GM23338 (cell line): ENCODE measurements at regions not wholly inside any gene's neighbourhood (a gene's known extent, or its start where the extent isn't known, plus 50 kb on each side); places are given as distances from the start of the nearest gene placed in this dataset.

Experiments used
- ATAC-seq: fragments of 200-7000 bp; cut with Tn5 transposase; 3 replicates; pipeline ENCODE4 v1.9.1; 2020
- DNase-seq: peaks from one replicate; pipeline ENCODE4 v3.0.0-alpha.2; 2015; ENCODE audit warnings: low spot score
- H2AFZ ChIP-seq: fragments of 200-600 bp; sonication (generic); 2 replicates; pipeline ENCODE4 v1.8.0; 2016; ENCODE audit warnings: antibody characterized with exemption, mild to moderate bottlenecking, moderate library complexity
- H3F3A ChIP-seq: fragments of 200-600 bp; sonication (generic); replicated peaks from 2 replicates; pipeline ENCODE4 v1.8.0; 2017; ENCODE audit warnings: antibody characterized with exemption, mixed run types, low read depth
- H3K27ac ChIP-seq: fragments of 200-600 bp; sonication (generic); 2 replicates; pipeline ENCODE4 v1.6.1; 2016; ENCODE audit warnings: low read depth
- H3K27me3 ChIP-seq: fragments of 200-600 bp; sonication (generic); 2 replicates; pipeline ENCODE4 v1.8.0; 2016; ENCODE audit warnings: mild to moderate bottlenecking, mixed run types, moderate library complexity; ENCODE audit not compliant: insufficient read depth
- H3K36me3 ChIP-seq: fragments of 200-600 bp; sonication (generic); 2 replicates; pipeline ENCODE4 v1.8.0; 2016; ENCODE audit warnings: mild to moderate bottlenecking; ENCODE audit not compliant: insufficient read depth
- H3K4me1 ChIP-seq: fragments of 200-600 bp; sonication (generic); 2 replicates; pipeline ENCODE4 v1.8.0; 2016; ENCODE audit warnings: mild to moderate bottlenecking, moderate library complexity; ENCODE audit not compliant: insufficient read depth
- H3K4me2 ChIP-seq: fragments of 200-600 bp; sonication (generic); 2 replicates; pipeline ENCODE4 v1.7.1; 2017; ENCODE audit warnings: mixed run types
- H3K4me3 ChIP-seq: fragments of 200-600 bp; sonication (generic); 2 replicates; pipeline ENCODE4 v1.6.1; 2016; ENCODE audit warnings: mixed run types
- H3K79me2 ChIP-seq: fragments of 200-600 bp; sonication (generic); replicated peaks from 2 replicates; pipeline ENCODE4 v1.8.0; 2017; ENCODE audit warnings: mild to moderate bottlenecking; ENCODE audit not compliant: insufficient read depth
- H3K9me2 ChIP-seq: fragments of 200-600 bp; sonication (generic); 2 replicates; pipeline ENCODE4 v1.8.0; 2017; ENCODE audit not compliant: insufficient read depth
- H4K20me1 ChIP-seq: fragments of 200-600 bp; sonication (generic); replicated peaks from 2 replicates; pipeline ENCODE4 v1.8.0; 2017; ENCODE audit warnings: mild to moderate bottlenecking; ENCODE audit not compliant: insufficient read depth
- H3K27ac Mint-ChIP-seq: 2 replicates; pipeline ENCODE4 v1.8.0; 2020; ENCODE audit warnings: inconsistent platforms, mild to moderate bottlenecking, moderate library complexity, mixed read lengths
- H3K27me3 Mint-ChIP-seq: 3 replicates; pipeline ENCODE4 v1.8.0; 2022; ENCODE audit warnings: low read depth, mild to moderate bottlenecking, moderate library complexity, mixed read lengths, inconsistent platforms; ENCODE audit not compliant: insufficient read depth, poor library complexity
- H3K36me3 Mint-ChIP-seq: 3 replicates; pipeline ENCODE4 v1.8.0; 2021; ENCODE audit warnings: low read depth, mild to moderate bottlenecking, inconsistent platforms, moderate library complexity, mixed read lengths
- H3K4me1 Mint-ChIP-seq: 3 replicates; pipeline ENCODE4 v1.8.0; 2020; ENCODE audit warnings: mild to moderate bottlenecking, inconsistent platforms, mixed read lengths
- H3K4me3 Mint-ChIP-seq: 3 replicates; pipeline ENCODE4 v1.8.0; 2021; ENCODE audit warnings: moderate library complexity, mild to moderate bottlenecking, inconsistent platforms, mixed read lengths
- H3K9me3 Mint-ChIP-seq: 3 replicates; pipeline ENCODE4 v1.8.0; 2020; ENCODE audit warnings: moderate library complexity, mild to moderate bottlenecking, inconsistent platforms, mixed read lengths
- EZH2 ChIP-seq: fragments of 200-600 bp; sonication (generic); IDR thresholded peaks from one replicate; pipeline ENCODE4 v1.8.0; 2017; ENCODE audit warnings: antibody characterized with exemption, mild to moderate bottlenecking, low read depth; ENCODE audit not compliant: unreplicated experiment
- NANOG ChIP-seq: IDR thresholded peaks from 2 replicates; pipeline ENCODE4 v1.6.1; 2016; ENCODE audit warnings: antibody characterized with exemption, borderline replicate concordance
- REST ChIP-seq: IDR thresholded peaks from one replicate; pipeline ENCODE4 v1.6.1; 2018; ENCODE audit warnings: antibody characterized with exemption; ENCODE audit not compliant: unreplicated experiment
- STAT1 ChIP-seq: IDR thresholded peaks from one replicate; pipeline ENCODE4 v1.6.1; 2016; ENCODE audit warnings: antibody characterized with exemption; ENCODE audit not compliant: unreplicated experiment
- ZNF114 ChIP-seq: fragments of 250-450 bp; sonication (Bioruptor Pico); IDR thresholded peaks from 2 replicates; pipeline ENCODE4 v1.5.0; 2020; ENCODE audit warnings: mild to moderate bottlenecking, moderate library complexity
- ZNF331 ChIP-seq: fragments of 250-450 bp; sonication (Bioruptor Pico); IDR thresholded peaks from 2 replicates; pipeline ENCODE4 v1.5.0; 2020; ENCODE audit warnings: low read depth, mild to moderate bottlenecking, moderate library complexity
- TF ChIP-seq, protein P1 (sequence below): fragments of 250-450 bp; sonication (Bioruptor Pico); IDR thresholded peaks from 2 replicates; pipeline ENCODE4 v1.5.0; 2020; ENCODE audit warnings: mild to moderate bottlenecking, moderate library complexity

GRCh38 chr4:189046642-189047041 is 894.0 kb upstream of the FRG1 start:
- H3K4me1 Mint-ChIP-seq = peaks cover 53% of the 10 kb centered on the region
- no peaks in the 10 kb centered on the region for H3K27me3 Mint-ChIP-seq
- ATAC-seq = peak; percentile 96
- H3F3A ChIP-seq = no peaks in the 10 kb centered on the region
- H3K4me3 Mint-ChIP-seq = 0 out of 3 replicates have a peak overlapping the region, but pooled peaks have one; percentile 14
- peaks cover 40% of the 10 kb centered on the region for H3K4me1 ChIP-seq
- H3K4me2 ChIP-seq = 0 out of 2 replicates have a peak overlapping the region, but pooled peaks have one; percentile 0
- H3K36me3 ChIP-seq = no peaks in the 10 kb centered on the region
- peak overlapping the region; percentile 88 for H3K27ac ChIP-seq
- H2AFZ ChIP-seq = no peak overlapping the region
- H3K27me3 ChIP-seq = no peaks in the 10 kb centered on the region
- no peaks in the 10 kb centered on the region for H3K36me3 Mint-ChIP-seq
- H3K4me3 ChIP-seq = no peak overlapping the region
- no peak for TF ChIP-seq ZNF114 (CRISPR knock-in tag)
- peak; percentile 94 for TF ChIP-seq NANOG
- TF ChIP-seq, protein P1, sequence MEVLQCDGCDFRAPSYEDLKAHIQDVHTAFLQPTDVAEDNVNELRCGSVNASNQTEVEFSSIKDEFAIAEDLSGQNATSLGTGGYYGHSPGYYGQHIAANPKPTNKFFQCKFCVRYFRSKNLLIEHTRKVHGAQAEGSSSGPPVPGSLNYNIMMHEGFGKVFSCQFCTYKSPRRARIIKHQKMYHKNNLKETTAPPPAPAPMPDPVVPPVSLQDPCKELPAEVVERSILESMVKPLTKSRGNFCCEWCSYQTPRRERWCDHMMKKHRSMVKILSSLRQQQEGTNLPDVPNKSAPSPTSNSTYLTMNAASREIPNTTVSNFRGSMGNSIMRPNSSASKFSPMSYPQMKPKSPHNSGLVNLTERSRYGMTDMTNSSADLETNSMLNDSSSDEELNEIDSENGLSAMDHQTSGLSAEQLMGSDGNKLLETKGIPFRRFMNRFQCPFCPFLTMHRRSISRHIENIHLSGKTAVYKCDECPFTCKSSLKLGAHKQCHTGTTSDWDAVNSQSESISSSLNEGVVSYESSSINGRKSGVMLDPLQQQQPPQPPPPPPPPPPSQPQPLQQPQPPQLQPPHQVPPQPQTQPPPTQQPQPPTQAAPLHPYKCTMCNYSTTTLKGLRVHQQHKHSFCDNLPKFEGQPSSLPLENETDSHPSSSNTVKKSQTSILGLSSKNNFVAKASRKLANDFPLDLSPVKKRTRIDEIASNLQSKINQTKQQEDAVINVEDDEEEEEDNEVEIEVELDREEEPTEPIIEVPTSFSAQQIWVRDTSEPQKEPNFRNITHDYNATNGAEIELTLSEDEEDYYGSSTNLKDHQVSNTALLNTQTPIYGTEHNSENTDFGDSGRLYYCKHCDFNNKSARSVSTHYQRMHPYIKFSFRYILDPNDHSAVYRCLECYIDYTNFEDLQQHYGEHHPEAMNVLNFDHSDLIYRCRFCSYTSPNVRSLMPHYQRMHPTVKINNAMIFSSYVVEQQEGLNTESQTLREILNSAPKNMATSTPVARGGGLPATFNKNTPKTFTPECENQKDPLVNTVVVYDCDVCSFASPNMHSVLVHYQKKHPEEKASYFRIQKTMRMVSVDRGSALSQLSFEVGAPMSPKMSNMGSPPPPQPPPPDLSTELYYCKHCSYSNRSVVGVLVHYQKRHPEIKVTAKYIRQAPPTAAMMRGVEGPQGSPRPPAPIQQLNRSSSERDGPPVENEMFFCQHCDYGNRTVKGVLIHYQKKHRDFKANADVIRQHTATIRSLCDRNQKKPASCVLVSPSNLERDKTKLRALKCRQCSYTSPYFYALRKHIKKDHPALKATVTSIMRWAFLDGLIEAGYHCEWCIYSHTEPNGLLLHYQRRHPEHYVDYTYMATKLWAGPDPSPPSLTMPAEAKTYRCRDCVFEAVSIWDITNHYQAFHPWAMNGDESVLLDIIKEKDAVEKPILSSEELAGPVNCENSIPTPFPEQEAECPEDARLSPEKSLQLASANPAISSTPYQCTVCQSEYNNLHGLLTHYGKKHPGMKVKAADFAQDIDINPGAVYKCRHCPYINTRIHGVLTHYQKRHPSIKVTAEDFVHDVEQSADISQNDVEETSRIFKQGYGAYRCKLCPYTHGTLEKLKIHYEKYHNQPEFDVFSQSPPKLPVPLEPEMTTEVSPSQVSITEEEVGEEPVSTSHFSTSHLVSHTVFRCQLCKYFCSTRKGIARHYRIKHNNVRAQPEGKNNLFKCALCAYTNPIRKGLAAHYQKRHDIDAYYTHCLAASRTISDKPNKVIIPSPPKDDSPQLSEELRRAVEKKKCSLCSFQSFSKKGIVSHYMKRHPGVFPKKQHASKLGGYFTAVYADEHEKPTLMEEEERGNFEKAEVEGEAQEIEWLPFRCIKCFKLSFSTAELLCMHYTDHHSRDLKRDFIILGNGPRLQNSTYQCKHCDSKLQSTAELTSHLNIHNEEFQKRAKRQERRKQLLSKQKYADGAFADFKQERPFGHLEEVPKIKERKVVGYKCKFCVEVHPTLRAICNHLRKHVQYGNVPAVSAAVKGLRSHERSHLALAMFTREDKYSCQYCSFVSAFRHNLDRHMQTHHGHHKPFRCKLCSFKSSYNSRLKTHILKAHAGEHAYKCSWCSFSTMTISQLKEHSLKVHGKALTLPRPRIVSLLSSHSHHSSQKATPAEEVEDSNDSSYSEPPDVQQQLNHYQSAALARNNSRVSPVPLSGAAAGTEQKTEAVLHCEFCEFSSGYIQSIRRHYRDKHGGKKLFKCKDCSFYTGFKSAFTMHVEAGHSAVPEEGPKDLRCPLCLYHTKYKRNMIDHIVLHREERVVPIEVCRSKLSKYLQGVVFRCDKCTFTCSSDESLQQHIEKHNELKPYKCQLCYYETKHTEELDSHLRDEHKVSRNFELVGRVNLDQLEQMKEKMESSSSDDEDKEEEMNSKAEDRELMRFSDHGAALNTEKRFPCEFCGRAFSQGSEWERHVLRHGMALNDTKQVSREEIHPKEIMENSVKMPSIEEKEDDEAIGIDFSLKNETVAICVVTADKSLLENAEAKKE (CRISPR knock-in tag) = peak; percentile 66
- H3K79me2 ChIP-seq = no peaks in the 10 kb centered on the region
- H3K9me2 ChIP-seq = no peaks in the 10 kb centered on the region
- H4K20me1 ChIP-seq = no peaks in the 10 kb centered on the region
- H3K27ac Mint-ChIP-seq = peak overlapping the region; percentile 94
- H3K9me3 Mint-ChIP-seq = no peaks in the 10 kb centered on the region
- DNase-seq = peak; percentile 78

DNA sequence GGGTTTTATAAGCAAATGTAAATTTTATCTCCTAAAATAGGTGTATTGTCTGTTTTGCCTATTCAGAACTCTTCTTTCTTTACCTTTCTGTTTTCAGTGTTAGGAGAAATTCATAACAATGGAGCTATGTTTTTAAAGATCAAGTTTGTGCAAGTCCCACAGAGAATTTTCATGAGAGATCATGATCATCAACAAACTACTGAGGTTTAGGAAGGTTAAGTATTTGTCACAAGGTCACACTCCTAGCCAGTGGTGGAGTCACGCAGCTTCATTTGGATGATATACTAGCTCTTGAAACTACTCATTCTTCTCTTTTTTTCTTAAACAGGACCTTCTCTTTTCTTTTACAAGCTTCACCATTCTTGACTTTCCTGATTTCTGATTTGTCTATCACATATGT is 892.6 kb upstream of the FRG1 start:
- Histone ChIP-seq H3K4me1 (peaks cover 40% of the 10 kb centered on the region), H4K20me1 (no peaks in the 10 kb centered on the region), H3K36me3 (no peaks in the 10 kb centered on the region), H3F3A (no peaks in the 10 kb centered on the region), H3K4me3 (no peak overlapping the region), H3K27me3 (no peaks in the 10 kb centered on the region), H3K79me2 (no peaks in the 10 kb centered on the region), H2AFZ (no peak overlapping the region), H3K27ac (peak overlapping the region; percentile 88), H3K4me2 (peak overlapping the region; percentile 0; the same call in 1 of the 2 replicates), H3K9me2 (no peaks in the 10 kb centered on the region)
- Mint-ChIP-seq H3K4me3 (no peak overlapping the region), H3K27ac (peak overlapping the region; percentile 88), H3K9me3 (no peaks in the 10 kb centered on the region), H3K27me3 (no peaks in the 10 kb centered on the region), H3K4me1 (peaks cover 53% of the 10 kb centered on the region), H3K36me3 (no peaks in the 10 kb centered on the region)
- no peak for DNase-seq
- no peak for ATAC-seq
- TF ChIP-seq NANOG = no peak
- no peak for TF ChIP-seq REST
- TF ChIP-seq STAT1 = no peak
- TF ChIP-seq EZH2 = no peak
- no peak for TF ChIP-seq ZNF331 (CRISPR knock-in tag)
